ENCODE measurements at regions not wholly inside any gene's neighbourhood (a gene's known extent, or its start where the extent isn't known, plus 50 kb on each side); places are given as distances from the start of the nearest gene placed in this dataset.

GRCh38 chr2:231655488-231655887, 52.8 kb upstream of the PTMA start:
- TF ChIP-seq CTCF (IDR thresholded peaks at IDR 0.05) (no peak), EZH2 (IDR thresholded peaks at IDR 0.05; ENCODE audit: borderline replicate concordance, insufficient read depth, low read depth, low read length, poor library complexity, severe bottlenecking) (no peak)
